IMR-90 (cell line): ENCODE measurements at regions not wholly inside any gene's neighbourhood (a gene's known extent, or its start where the extent isn't known, plus 50 kb on each side); places are given as distances from the start of the nearest gene placed in this dataset.

Source experiments
- BHLHE40 ChIP-seq: fragments of 150-350 bp; IDR thresholded peaks from 2 replicates; pipeline ENCODE4 v1.6.1; 2016; ENCODE audit warnings: mild to moderate bottlenecking, low read depth, low read length
- CEBPB ChIP-seq: IDR thresholded peaks from 2 replicates; pipeline ENCODE4 v1.6.1; 2012; ENCODE audit warnings: low read depth, low read length, improper control_type of control experiment
- CHD1 ChIP-seq: IDR thresholded peaks from 2 replicates; pipeline ENCODE4 v1.6.1; 2012; ENCODE audit warnings: low read depth, low read length, improper control_type of control experiment
- POLR2A ChIP-seq: IDR thresholded peaks from 2 replicates; pipeline ENCODE4 v1.6.1; 2012; ENCODE audit warnings: mild to moderate bottlenecking, low read depth, low read length
- RAD21 ChIP-seq: IDR thresholded peaks from 2 replicates; pipeline ENCODE4 v1.6.1; 2012; ENCODE audit warnings: low read length, improper control_type of control experiment
- RCOR1 ChIP-seq: IDR thresholded peaks from 2 replicates; pipeline ENCODE4 v1.6.1; 2012; ENCODE audit warnings: mild to moderate bottlenecking, low read length, improper control_type of control experiment; ENCODE audit not compliant: insufficient replicate concordance
- SMC3 ChIP-seq: fragments of 150-350 bp; IDR thresholded peaks from 2 replicates; pipeline ENCODE4 v1.6.1; 2016; ENCODE audit warnings: low read depth, mild to moderate bottlenecking, antibody characterized with exemption, low read length, moderate library complexity
- TF ChIP-seq, protein P1 (sequence below): fragments of 150-350 bp; IDR thresholded peaks from 2 replicates; pipeline ENCODE4 v1.6.1; 2017; ENCODE audit warnings: mild to moderate bottlenecking, antibody characterized with exemption, low read length, low read depth
- TF ChIP-seq, protein P2 (sequence below): conservative IDR thresholded peaks from 2 replicates; pipeline ENCODE4 v1.5.1; 2012; ENCODE audit warnings: mild to moderate bottlenecking, low read depth, low read length, improper control_type of control experiment
- TF ChIP-seq, protein P3 (sequence below): fragments of 150-350 bp; IDR thresholded peaks from 2 replicates; pipeline ENCODE4 v1.6.1; 2016; ENCODE audit warnings: low read depth, mild to moderate bottlenecking, low read length, moderate library complexity, borderline replicate concordance

DNA sequence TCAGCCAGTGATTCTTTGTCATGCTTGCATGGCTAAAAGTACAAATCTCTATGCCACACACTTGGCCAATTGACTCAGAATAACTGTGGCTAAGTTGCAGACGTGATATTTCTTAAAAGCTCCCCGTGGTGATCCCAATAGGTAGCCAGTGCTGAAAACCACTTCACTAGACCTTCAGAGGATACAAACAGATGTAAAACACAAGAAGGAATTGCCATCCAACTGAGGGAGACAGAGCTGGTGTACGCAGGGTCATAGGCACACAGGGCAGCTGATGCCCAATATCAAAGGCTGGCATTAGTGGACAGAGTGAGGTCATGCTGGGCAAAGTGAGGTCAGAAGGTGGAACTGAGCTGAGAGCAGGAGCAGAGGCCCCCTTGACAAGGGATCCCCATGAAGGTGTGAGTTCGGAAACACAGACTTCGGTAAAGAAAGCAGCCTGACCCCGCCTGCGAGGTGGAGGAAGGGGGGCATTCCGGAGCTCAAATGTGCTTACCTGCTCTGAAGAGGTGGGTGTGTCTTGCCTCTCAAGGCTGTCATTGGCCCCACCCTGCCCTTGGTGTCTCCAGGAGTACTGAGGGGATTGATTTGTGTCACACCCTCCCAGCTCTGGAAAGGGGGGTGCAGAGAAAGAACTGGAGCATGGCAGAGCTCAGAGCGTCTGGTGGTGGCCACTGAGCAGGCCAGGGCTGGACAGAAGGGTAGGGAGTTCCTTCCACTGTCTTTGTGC, 344.9 kb upstream of the B3GAT1 start:
- TF ChIP-seq, protein P1, sequence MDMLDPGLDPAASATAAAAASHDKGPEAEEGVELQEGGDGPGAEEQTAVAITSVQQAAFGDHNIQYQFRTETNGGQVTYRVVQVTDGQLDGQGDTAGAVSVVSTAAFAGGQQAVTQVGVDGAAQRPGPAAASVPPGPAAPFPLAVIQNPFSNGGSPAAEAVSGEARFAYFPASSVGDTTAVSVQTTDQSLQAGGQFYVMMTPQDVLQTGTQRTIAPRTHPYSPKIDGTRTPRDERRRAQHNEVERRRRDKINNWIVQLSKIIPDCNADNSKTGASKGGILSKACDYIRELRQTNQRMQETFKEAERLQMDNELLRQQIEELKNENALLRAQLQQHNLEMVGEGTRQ, result no peak
- no peak for TF ChIP-seq POLR2A
- no peak for TF ChIP-seq SMC3
- no peak for TF ChIP-seq RCOR1
- TF ChIP-seq, protein P2, sequence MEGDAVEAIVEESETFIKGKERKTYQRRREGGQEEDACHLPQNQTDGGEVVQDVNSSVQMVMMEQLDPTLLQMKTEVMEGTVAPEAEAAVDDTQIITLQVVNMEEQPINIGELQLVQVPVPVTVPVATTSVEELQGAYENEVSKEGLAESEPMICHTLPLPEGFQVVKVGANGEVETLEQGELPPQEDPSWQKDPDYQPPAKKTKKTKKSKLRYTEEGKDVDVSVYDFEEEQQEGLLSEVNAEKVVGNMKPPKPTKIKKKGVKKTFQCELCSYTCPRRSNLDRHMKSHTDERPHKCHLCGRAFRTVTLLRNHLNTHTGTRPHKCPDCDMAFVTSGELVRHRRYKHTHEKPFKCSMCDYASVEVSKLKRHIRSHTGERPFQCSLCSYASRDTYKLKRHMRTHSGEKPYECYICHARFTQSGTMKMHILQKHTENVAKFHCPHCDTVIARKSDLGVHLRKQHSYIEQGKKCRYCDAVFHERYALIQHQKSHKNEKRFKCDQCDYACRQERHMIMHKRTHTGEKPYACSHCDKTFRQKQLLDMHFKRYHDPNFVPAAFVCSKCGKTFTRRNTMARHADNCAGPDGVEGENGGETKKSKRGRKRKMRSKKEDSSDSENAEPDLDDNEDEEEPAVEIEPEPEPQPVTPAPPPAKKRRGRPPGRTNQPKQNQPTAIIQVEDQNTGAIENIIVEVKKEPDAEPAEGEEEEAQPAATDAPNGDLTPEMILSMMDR, result no peak
- no peak for TF ChIP-seq BHLHE40
- TF ChIP-seq, protein P3, sequence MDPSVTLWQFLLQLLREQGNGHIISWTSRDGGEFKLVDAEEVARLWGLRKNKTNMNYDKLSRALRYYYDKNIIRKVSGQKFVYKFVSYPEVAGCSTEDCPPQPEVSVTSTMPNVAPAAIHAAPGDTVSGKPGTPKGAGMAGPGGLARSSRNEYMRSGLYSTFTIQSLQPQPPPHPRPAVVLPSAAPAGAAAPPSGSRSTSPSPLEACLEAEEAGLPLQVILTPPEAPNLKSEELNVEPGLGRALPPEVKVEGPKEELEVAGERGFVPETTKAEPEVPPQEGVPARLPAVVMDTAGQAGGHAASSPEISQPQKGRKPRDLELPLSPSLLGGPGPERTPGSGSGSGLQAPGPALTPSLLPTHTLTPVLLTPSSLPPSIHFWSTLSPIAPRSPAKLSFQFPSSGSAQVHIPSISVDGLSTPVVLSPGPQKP, result no peak
- no peak for TF ChIP-seq CEBPB
- TF ChIP-seq RAD21, result no peak
- TF ChIP-seq CHD1, result no peak
